H9 (cell line): ENCODE measurements at regions not wholly inside any gene's neighbourhood (a gene's known extent, or its start where the extent isn't known, plus 50 kb on each side); places are given as distances from the start of the nearest gene placed in this dataset.

Experiments
- DNase-seq: peaks from one replicate; pipeline ENCODE4 v3.0.0-alpha.2; 2017
- H2AFZ ChIP-seq: one replicate; pipeline ENCODE4 v1.6.1; 2013; ENCODE audit warnings: mild to moderate bottlenecking, low read length, control low read depth, moderate library complexity
- H2AK5ac ChIP-seq: 2 replicates; pipeline ENCODE4 v1.6.1; 2013; ENCODE audit warnings: low read length, control low read depth, mixed read lengths; ENCODE audit not compliant: insufficient read length
- H2BK120ac ChIP-seq: one replicate; pipeline ENCODE4 v1.6.1; 2013; ENCODE audit warnings: low read depth, mild to moderate bottlenecking, low read length, control low read depth, inconsistent platforms; ENCODE audit not compliant: poor library complexity, severe bottlenecking
- H2BK12ac ChIP-seq: 2 replicates; pipeline ENCODE4 v1.6.1; 2013; ENCODE audit warnings: low read length, control low read depth, mixed read lengths, low read depth; ENCODE audit not compliant: insufficient read length
- H2BK15ac ChIP-seq: 2 replicates; pipeline ENCODE4 v1.6.1; 2013; ENCODE audit warnings: low read depth, low read length, control low read depth
- H2BK20ac ChIP-seq: one replicate; pipeline ENCODE4 v1.6.1; 2013; ENCODE audit warnings: low read depth, mild to moderate bottlenecking, low read length, control low read depth, inconsistent platforms; ENCODE audit not compliant: poor library complexity, severe bottlenecking
- H2BK5ac ChIP-seq: 2 replicates; pipeline ENCODE4 v1.6.1; 2013; ENCODE audit warnings: low read length, control low read depth, mixed read lengths; ENCODE audit not compliant: insufficient read length
- H3K14ac ChIP-seq: 2 replicates; pipeline ENCODE4 v1.6.1; 2013; ENCODE audit warnings: low read length, control low read depth; ENCODE audit not compliant: insufficient read depth
- H3K18ac ChIP-seq: 2 replicates; pipeline ENCODE4 v1.6.1; 2013; ENCODE audit warnings: low read depth, mild to moderate bottlenecking, mixed read lengths, low read length, control low read depth; ENCODE audit not compliant: insufficient read length
- H3K23ac ChIP-seq: 2 replicates; pipeline ENCODE4 v1.6.1; 2013; ENCODE audit warnings: low read length, control low read depth, mixed read lengths, low read depth; ENCODE audit not compliant: insufficient read length
- H3K23me2 ChIP-seq: 2 replicates; pipeline ENCODE4 v1.6.1; 2013; ENCODE audit warnings: low read depth, mild to moderate bottlenecking, mixed read lengths, low read length, control low read depth; ENCODE audit not compliant: insufficient read length, poor library complexity, severe bottlenecking
- H3K27ac ChIP-seq: 2 replicates; pipeline ENCODE4 v1.5.1; 2013; ENCODE audit warnings: low read length, control low read depth, mixed read lengths, low read depth; ENCODE audit not compliant: insufficient read length
- H3K27me3 ChIP-seq: 2 replicates; pipeline ENCODE4 v1.6.1; 2013; ENCODE audit warnings: low read length, control low read depth, inconsistent platforms; ENCODE audit not compliant: insufficient read depth
- H3K4ac ChIP-seq: 2 replicates; pipeline ENCODE4 v1.6.1; 2013; ENCODE audit warnings: low read depth, mild to moderate bottlenecking, control low read depth, inconsistent platforms, low read length, moderate library complexity
- H3K4me1 ChIP-seq: 2 replicates; pipeline ENCODE4 v1.6.1; 2013; ENCODE audit warnings: low read length, control low read depth, inconsistent platforms; ENCODE audit not compliant: insufficient read depth
- H3K4me2 ChIP-seq: 2 replicates; pipeline ENCODE4 v1.6.1; 2013; ENCODE audit warnings: low read length, control low read depth, mixed read lengths; ENCODE audit not compliant: insufficient read length, insufficient read depth
- H3K56ac ChIP-seq: 2 replicates; pipeline ENCODE4 v1.6.1; 2013; ENCODE audit warnings: low read depth, mild to moderate bottlenecking, mixed read lengths, low read length, control low read depth; ENCODE audit not compliant: insufficient read length
- H3K79me1 ChIP-seq: 2 replicates; pipeline ENCODE4 v1.6.1; 2013; ENCODE audit warnings: low read depth, mild to moderate bottlenecking, moderate library complexity, low read length, control low read depth, inconsistent platforms; ENCODE audit not compliant: insufficient read depth, poor library complexity, severe bottlenecking
- H3K79me2 ChIP-seq: 2 replicates; pipeline ENCODE4 v1.6.1; 2013; ENCODE audit warnings: low read length, control low read depth, inconsistent platforms; ENCODE audit not compliant: insufficient read depth
- H3K9ac ChIP-seq: 2 replicates; pipeline ENCODE4 v1.6.1; 2013; ENCODE audit warnings: low read length, control low read depth, mixed read lengths; ENCODE audit not compliant: insufficient read length; ENCODE audit errors: extremely low read depth
- H3K9me3 ChIP-seq: one replicate; pipeline ENCODE4 v1.6.1; 2013; ENCODE audit warnings: low read depth, low read length, inconsistent platforms; ENCODE audit not compliant: control insufficient read depth
- H3T11ph ChIP-seq: one replicate; pipeline ENCODE4 v1.6.1; 2013; ENCODE audit warnings: mild to moderate bottlenecking, low read length, control low read depth, inconsistent platforms
- H4K20me1 ChIP-seq: one replicate; pipeline ENCODE4 v1.6.1; 2013; ENCODE audit not compliant: control insufficient read depth, insufficient read length, insufficient read depth
- H4K5ac ChIP-seq: 2 replicates; pipeline ENCODE4 v1.6.1; 2013; ENCODE audit warnings: low read depth, mild to moderate bottlenecking, mixed read lengths, low read length, control low read depth; ENCODE audit not compliant: insufficient read length
- H4K8ac ChIP-seq: replicated peaks from 2 replicates; pipeline ENCODE4 v1.6.1; 2013; ENCODE audit warnings: low read length, control low read depth, mixed read lengths, low read depth; ENCODE audit not compliant: insufficient read length
- H4K91ac ChIP-seq: 2 replicates; pipeline ENCODE4 v1.6.1; 2013; ENCODE audit warnings: low read depth, mild to moderate bottlenecking, moderate library complexity, mixed read lengths, low read length, control low read depth; ENCODE audit not compliant: insufficient read length
- H3K27ac Mint-ChIP-seq, 3 experiments: 2 replicates in 2 of 3; 3 replicates in 1 of 3; pipeline ENCODE4 v1.8.0; 2020 to 2021; ENCODE audit warnings: mixed read lengths in 3 of 3, mild to moderate bottlenecking in 1 of 3, moderate library complexity in 1 of 3
- H3K27me3 Mint-ChIP-seq: 2 replicates; pipeline ENCODE4 v1.8.0; 2021; ENCODE audit warnings: low read depth, mild to moderate bottlenecking, moderate library complexity, mixed read lengths
- H3K36me3 Mint-ChIP-seq, 3 experiments: 2 replicates in 2 of 3; 3 replicates in 1 of 3; pipeline ENCODE4 v1.8.0; 2020 to 2021; ENCODE audit warnings: low read depth in 3 of 3, mixed read lengths in 3 of 3; ENCODE audit not compliant: insufficient read depth in 1 of 3
- H3K4me1 Mint-ChIP-seq, 2 experiments: 2 replicates each; pipeline ENCODE4 v1.8.0; 2020; ENCODE audit warnings: mixed read lengths in 2 of 2
- H3K4me3 Mint-ChIP-seq, 2 experiments: 2 replicates in 1 of 2; 3 replicates in 1 of 2; pipeline ENCODE4 v1.8.0; 2020 to 2021; ENCODE audit warnings: mild to moderate bottlenecking in 2 of 2, mixed read lengths in 2 of 2, moderate library complexity in 1 of 2
- H3K9me3 Mint-ChIP-seq, 2 experiments: 2 replicates in 1 of 2; 3 replicates in 1 of 2; pipeline ENCODE4 v1.8.0; 2020; ENCODE audit warnings: mild to moderate bottlenecking in 2 of 2, mixed read lengths in 2 of 2, moderate library complexity in 1 of 2
- CTCF ChIP-seq: fragments of 200-600 bp; sonication (generic); conservative IDR thresholded peaks from 3 replicates; pipeline ENCODE4 v1.8.0; 2021; ENCODE audit warnings: antibody characterized with exemption, mild to moderate bottlenecking
- WGBS: extraction: QIAGEN DNeasy Blood & Tissue Kit; methylation state at CpG from one replicate; pipeline ENCODE4 v1.1.7; 2013; ENCODE audit warnings: missing lambda C conversion rate, low lambda C conversion rate, mixed read lengths; ENCODE audit not compliant: insufficient read length; ENCODE audit errors: extremely low coverage; 5-methylcytosine and 5-hydroxymethylcytosine counted together

DNA sequence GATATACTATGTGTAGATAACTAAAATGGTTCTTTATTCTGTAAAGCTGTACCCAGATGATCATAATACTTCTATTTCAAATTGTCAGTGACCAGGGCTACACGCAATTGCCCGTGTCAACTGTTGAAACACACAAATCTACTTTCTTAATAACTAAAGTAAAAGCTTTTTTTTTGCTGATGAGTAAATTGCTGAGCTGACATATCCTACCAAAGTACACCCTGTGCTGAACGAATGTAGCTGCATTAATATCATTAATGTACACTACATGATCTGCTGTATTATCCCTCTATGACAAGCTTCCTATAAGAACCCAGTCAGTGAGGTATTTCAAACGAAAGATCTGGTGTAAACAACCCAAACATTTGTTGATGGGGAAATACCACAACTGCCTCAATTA, 827.2 kb upstream of the ATXN8OS start:
- no peak overlapping the region for H3K4me2 ChIP-seq
- H3K18ac ChIP-seq = no peak overlapping the region
- no peak overlapping the region for H2BK5ac ChIP-seq
- H3T11ph ChIP-seq = no peak overlapping the region
- H2BK120ac ChIP-seq = no peak overlapping the region
- H2BK12ac ChIP-seq = no peak overlapping the region
- H3K79me1 ChIP-seq = no peaks in the 10 kb centered on the region
- H3K4me1 ChIP-seq = no peaks in the 10 kb centered on the region
- no peak for TF ChIP-seq CTCF
- no peaks in the 10 kb centered on the region for H3K27me3 ChIP-seq
- no peaks in the 10 kb centered on the region for H3K9me3 ChIP-seq
- no peaks in the 10 kb centered on the region for H4K20me1 ChIP-seq
- no peak overlapping the region for H2BK20ac ChIP-seq
- H3K27ac ChIP-seq = no peak overlapping the region
- H3K56ac ChIP-seq = no peak overlapping the region
- H3K23ac ChIP-seq = no peak overlapping the region
- H4K8ac ChIP-seq = no peak overlapping the region
- Mint-ChIP-seq H3K27me3 (no peaks in the 10 kb centered on the region), H3K27ac (no peak overlapping the region), H3K4me3 (no peak overlapping the region), H3K4me1 (no peaks in the 10 kb centered on the region), H3K9me3 (no peaks in the 10 kb centered on the region), H3K36me3 (no peaks in the 10 kb centered on the region; a peak in 1 of 7 replicates)
- H2AFZ ChIP-seq = no peak overlapping the region
- H3K23me2 ChIP-seq = no peaks in the 10 kb centered on the region
- no peak overlapping the region for H3K9ac ChIP-seq
- H2BK15ac ChIP-seq = no peak overlapping the region
- no peak overlapping the region for H3K4ac ChIP-seq
- no peaks in the 10 kb centered on the region for H3K79me2 ChIP-seq
- no peak overlapping the region for H4K91ac ChIP-seq
- no CpG with 5 or more reads among the region's 4 CpGs for WGBS
- DNase-seq = no peak
- H4K5ac ChIP-seq = no peak overlapping the region
- H3K14ac ChIP-seq = no peak overlapping the region
- no peak overlapping the region for H2AK5ac ChIP-seq
